Neural cell (in vitro differentiated cells): ENCODE measurements at regions not wholly inside any gene's neighbourhood (a gene's known extent, or its start where the extent isn't known, plus 50 kb on each side); places are given as distances from the start of the nearest gene placed in this dataset.

Experiments used
- H2AFZ ChIP-seq: fragments of 200-600, 300-800 bp; sonication (generic), shearing (Covaris generic); 2 replicates; pipeline ENCODE4 v1.6.0; 2014; ENCODE audit warnings: low read depth, mild to moderate bottlenecking, antibody characterized with exemption, low read length, moderate library complexity
- H3F3A ChIP-seq: fragments of 200-600 bp; shearing (Covaris generic); 2 replicates; pipeline ENCODE4 v1.6.1; 2016; ENCODE audit warnings: mild to moderate bottlenecking, moderate library complexity, mixed read lengths, antibody characterized with exemption, low read length; ENCODE audit not compliant: insufficient read depth, poor library complexity, severe bottlenecking
- H3K27ac ChIP-seq: fragments of 200-600, 300-800 bp; sonication (generic), shearing (Covaris generic); 2 replicates; pipeline ENCODE4 v1.5.1; 2014; ENCODE audit warnings: mild to moderate bottlenecking, low read length, moderate library complexity
- H3K27me3 ChIP-seq: fragments of 300-800, 200-600 bp; sonication (generic), shearing (Covaris generic); 2 replicates; pipeline ENCODE4 v1.6.0; 2014; ENCODE audit warnings: mild to moderate bottlenecking, low read depth, low read length, moderate library complexity; ENCODE audit not compliant: insufficient read depth
- H3K36me3 ChIP-seq: fragments of 300-800, 200-600 bp; sonication (generic), shearing (Covaris generic); 2 replicates; pipeline ENCODE4 v1.5.1; 2014; ENCODE audit warnings: mild to moderate bottlenecking, antibody characterized with exemption, low read length, moderate library complexity; ENCODE audit not compliant: insufficient read depth
- H3K4me2 ChIP-seq: fragments of 300-800, 200-600 bp; sonication (generic), shearing (Covaris generic); 2 replicates; pipeline ENCODE4 v1.6.0; 2014; ENCODE audit warnings: mild to moderate bottlenecking, low read length
- H3K4me3 ChIP-seq: fragments of 300-800, 200-600 bp; sonication (generic), shearing (Covaris generic); 2 replicates; pipeline ENCODE4 v1.5.1; 2014; ENCODE audit warnings: mild to moderate bottlenecking, low read length, moderate library complexity
- H3K79me2 ChIP-seq: fragments of 200-600 bp; shearing (Covaris generic); replicated peaks from 2 replicates; pipeline ENCODE4 v1.6.0; 2014; ENCODE audit warnings: mild to moderate bottlenecking, low read length, moderate library complexity; ENCODE audit not compliant: insufficient read depth
- H3K9ac ChIP-seq: fragments of 300-800, 200-600 bp; sonication (generic), shearing (Covaris generic); 2 replicates; pipeline ENCODE4 v1.6.1; 2016; ENCODE audit warnings: mild to moderate bottlenecking, low read length, mixed read lengths
- H3K9me2 ChIP-seq: fragments of 200-600 bp; shearing (Covaris generic); 2 replicates; pipeline ENCODE4 v1.6.1; 2016; ENCODE audit warnings: mild to moderate bottlenecking, low read length, mixed read lengths; ENCODE audit not compliant: insufficient read depth
- H3K9me3 ChIP-seq: fragments of 200-600, 300-800 bp; sonication (generic), shearing (Covaris generic); 2 replicates; pipeline ENCODE4 v1.6.1; 2016; ENCODE audit warnings: mild to moderate bottlenecking, mixed run types, low read length, moderate library complexity, mixed read lengths
- H4K20me1 ChIP-seq: fragments of 200-600 bp; shearing (Covaris generic); 2 replicates; pipeline ENCODE4 v1.6.1; 2016; ENCODE audit warnings: mild to moderate bottlenecking, mixed run types; ENCODE audit not compliant: insufficient read depth
- CTCF ChIP-seq: fragments of 450-650 bp; IDR thresholded peaks from 2 replicates; pipeline ENCODE4 v1.5.1; 2014; ENCODE audit warnings: antibody characterized with exemption, mild to moderate bottlenecking, moderate library complexity; ENCODE audit not compliant: poor library complexity, severe bottlenecking
- EP300 ChIP-seq: fragments of 450-650 bp; conservative IDR thresholded peaks from 2 replicates; pipeline ENCODE4 v1.6.1; 2014; ENCODE audit warnings: antibody characterized with exemption, mild to moderate bottlenecking, moderate library complexity; ENCODE audit not compliant: poor library complexity, severe bottlenecking
- EZH2 ChIP-seq: fragments of 200-600, 300-800 bp; shearing (Covaris generic), sonication (generic); IDR thresholded peaks from 2 replicates; pipeline ENCODE4 v1.6.1; 2014; ENCODE audit warnings: antibody characterized with exemption, low read length, borderline replicate concordance, mild to moderate bottlenecking; ENCODE audit not compliant: insufficient read depth, poor library complexity, severe bottlenecking
- MXI1 ChIP-seq: fragments of 450-650 bp; conservative IDR thresholded peaks from 2 replicates; pipeline ENCODE4 v1.6.1; 2014; ENCODE audit warnings: antibody characterized with exemption, mild to moderate bottlenecking; ENCODE audit not compliant: poor library complexity, severe bottlenecking
- POLR2AphosphoS5 ChIP-seq: IDR thresholded peaks from 2 replicates; pipeline ENCODE4 v1.6.1; 2012
- RAD21 ChIP-seq: fragments of 450-650 bp; conservative IDR thresholded peaks from 2 replicates; pipeline ENCODE4 v1.6.1; 2014; ENCODE audit warnings: antibody characterized with exemption, mild to moderate bottlenecking, moderate library complexity
- REST ChIP-seq: IDR thresholded peaks from 2 replicates; pipeline ENCODE4 v1.6.1; 2012; ENCODE audit warnings: borderline replicate concordance
- SMC3 ChIP-seq: fragments of 450-650 bp; conservative IDR thresholded peaks from 2 replicates; pipeline ENCODE4 v1.6.1; 2014; ENCODE audit warnings: antibody characterized with exemption, mild to moderate bottlenecking, moderate library complexity; ENCODE audit not compliant: poor library complexity
- TAF1 ChIP-seq: IDR thresholded peaks from 2 replicates; pipeline ENCODE4 v1.6.1; 2012; ENCODE audit warnings: low read depth

GRCh38 chr16:6548507-6548906, 784.1 kb upstream of the RBFOX1 start:
- H3K9ac ChIP-seq = no peak overlapping the region
- no peak overlapping the region for H3K27ac ChIP-seq
- no peaks in the 10 kb centered on the region for H3F3A ChIP-seq
- no peaks in the 10 kb centered on the region for H4K20me1 ChIP-seq
- TF ChIP-seq TAF1 (no peak), POLR2AphosphoS5 (no peak), MXI1 (no peak)
- no peaks in the 10 kb centered on the region for H3K9me3 ChIP-seq
- no peak overlapping the region for H3K4me2 ChIP-seq
- no peak overlapping the region for H2AFZ ChIP-seq
- H3K79me2 ChIP-seq = no peaks in the 10 kb centered on the region
- H3K9me2 ChIP-seq = no peaks in the 10 kb centered on the region
- H3K4me3 ChIP-seq = no peak overlapping the region
- H3K27me3 ChIP-seq = no peaks in the 10 kb centered on the region
- H3K36me3 ChIP-seq = no peaks in the 10 kb centered on the region

- no peaks in the 10 kb centered on the region for H3K36me3 ChIP-seq
- no peaks in the 10 kb centered on the region for H3K79me2 ChIP-seq
- no peaks in the 10 kb centered on the region for H3K9me3 ChIP-seq
- TF ChIP-seq TAF1 (no peak), SMC3 (no peak), REST (no peak), EP300 (no peak), CTCF (no peak), MXI1 (no peak), EZH2 (no peak), RAD21 (no peak), POLR2AphosphoS5 (no peak)
- H3K9ac ChIP-seq = no peak overlapping the region
- no peak overlapping the region for H3K4me2 ChIP-seq
- H3K4me3 ChIP-seq = no peak overlapping the region
- H2AFZ ChIP-seq = no peak overlapping the region
- H4K20me1 ChIP-seq = no peaks in the 10 kb centered on the region
- H3K27ac ChIP-seq = no peak overlapping the region
- H3K27me3 ChIP-seq = no peaks in the 10 kb centered on the region
- no peaks in the 10 kb centered on the region for H3K9me2 ChIP-seq
- no peaks in the 10 kb centered on the region for H3F3A ChIP-seq
These were observed 785.5 kb upstream of the RBFOX1 start for GRCh38 chr16:6547131-6547530.

- Histone ChIP-seq H3K4me2 (no peak overlapping the region), H4K20me1 (no peaks in the 10 kb centered on the region), H3K79me2 (no peaks in the 10 kb centered on the region), H3K9ac (no peak overlapping the region), H3K36me3 (no peaks in the 10 kb centered on the region), H3F3A (no peaks in the 10 kb centered on the region), H3K9me2 (no peaks in the 10 kb centered on the region), H2AFZ (no peak overlapping the region), H3K4me3 (no peak overlapping the region), H3K27me3 (no peaks in the 10 kb centered on the region), H3K27ac (no peak overlapping the region), H3K9me3 (no peaks in the 10 kb centered on the region)
- no peak for TF ChIP-seq REST
- TF ChIP-seq EZH2 = no peak
- no peak for TF ChIP-seq SMC3
- TF ChIP-seq POLR2AphosphoS5 = no peak
- no peak for TF ChIP-seq TAF1
- no peak for TF ChIP-seq RAD21
- no peak for TF ChIP-seq EP300
- no peak for TF ChIP-seq MXI1
- TF ChIP-seq CTCF = no peak
These were observed 787.3 kb upstream of the RBFOX1 start for GRCh38 chr16:6545329-6545728.
